ENCODE measurements at regions not wholly inside any gene's neighbourhood (a gene's known extent, or its start where the extent isn't known, plus 50 kb on each side); places are given as distances from the start of the nearest gene placed in this dataset.
"Not testable (repeated sequence)": the region's sequence is repeated elsewhere in the genome, so short reads cannot be mapped to it uniquely, and the experiment has no call there.

GRCh38 chr1:30476911-30477459 lies 246.4 kb downstream of the MATN1 start:
- no peak for DNase-seq

- DNase-seq, result no peak
Observed at GRCh38 chr1:30476476-30476875, 246.9 kb downstream of the MATN1 start.

GRCh38 chr1:30475966-30476365 lies 247.4 kb downstream of the MATN1 start:
- no peak for DNase-seq

- no peak for DNase-seq
Observed at GRCh38 chr1:30475201-30475600, 248.2 kb downstream of the MATN1 start.

GRCh38 chr1:30474818-30475200 lies 248.6 kb downstream of the MATN1 start:
- no peak for DNase-seq

- no peak for DNase-seq
Observed at GRCh38 chr1:30473922-30474817, 249.2 kb downstream of the MATN1 start.

GRCh38 chr1:30472526-30472925 lies 250.9 kb downstream of the MATN1 start:
- no peak for DNase-seq

- DNase-seq, result no peak
Observed at GRCh38 chr1:30472009-30472408, 251.4 kb downstream of the MATN1 start.

- DNase-seq, result no peak
Observed at GRCh38 chr1:30471307-30471706, 252.1 kb downstream of the MATN1 start.

GRCh38 chr1:30469426-30469825 lies 254.0 kb downstream of the MATN1 start:
- DNase-seq, result no peak

GRCh38 chr1:30467101-30467500 lies 256.3 kb downstream of the MATN1 start:
- no peak for DNase-seq

GRCh38 chr1:30466610-30467009 lies 256.8 kb downstream of the MATN1 start:
- no peak for DNase-seq

GRCh38 chr1:30466026-30466425 lies 257.4 kb downstream of the MATN1 start:
- no peak for DNase-seq

- DNase-seq, result no peak
Observed at GRCh38 chr1:30465096-30465495, 258.3 kb downstream of the MATN1 start.

- DNase-seq, result no peak
Observed at GRCh38 chr1:30464187-30464617, 259.2 kb downstream of the MATN1 start.

- no peak for DNase-seq
Observed at GRCh38 chr1:30462826-30463425, 260.5 kb downstream of the MATN1 start.

- DNase-seq, result no peak
Observed at GRCh38 chr1:30462166-30462565, 261.2 kb downstream of the MATN1 start.

GRCh38 chr1:30461640-30462039 lies 261.7 kb downstream of the MATN1 start:
- no peak for DNase-seq

- no peak for DNase-seq
Observed at GRCh38 chr1:30460661-30461060, 262.7 kb downstream of the MATN1 start.

- DNase-seq, result not testable (repeated sequence)
Observed at GRCh38 chr1:30458730-30459485, 264.5 kb downstream of the MATN1 start.

- DNase-seq, result no peak
Observed at GRCh38 chr1:30452925-30453324, 270.5 kb downstream of the MATN1 start.

- DNase-seq, result no peak
Observed at GRCh38 chr1:30452170-30452569, 271.2 kb downstream of the MATN1 start.

GRCh38 chr1:30451532-30452125 lies 271.8 kb downstream of the MATN1 start:
- DNase-seq, result no peak
